K562 (cell line): ENCODE measurements at regions not wholly inside any gene's neighbourhood (a gene's known extent, or its start where the extent isn't known, plus 50 kb on each side); places are given as distances from the start of the nearest gene placed in this dataset.
A peak's percentile ranks its signal among the peaks of the same experiment; 100 is the strongest.

ENCODE experiments used
- ARID2 ChIP-seq: fragments of 450-650 bp; IDR thresholded peaks from 2 replicates; pipeline ENCODE4 v1.6.1; 2017; ENCODE audit warnings: antibody characterized with exemption, mild to moderate bottlenecking
- BRF1 ChIP-seq: IDR thresholded peaks from 3 replicates; pipeline ENCODE4 v1.6.1; 2011; ENCODE audit warnings: borderline replicate concordance, mild to moderate bottlenecking; ENCODE audit not compliant: insufficient read length; ENCODE audit errors: extremely low read depth
- ELF1 ChIP-seq: fragments of 200-800 bp; sonication (Bioruptor generic); IDR thresholded peaks from 2 replicates; pipeline ENCODE4 v1.6.1; 2016; ENCODE audit warnings: missing genetic modification characterization, missing compliant biosample characterization
- FOXJ2 ChIP-seq: fragments of 200-800 bp; sonication (Bioruptor generic); IDR thresholded peaks from 2 replicates; pipeline ENCODE4 v1.6.1; 2016; ENCODE audit warnings: missing genetic modification characterization, missing compliant biosample characterization
- FOXJ3 ChIP-seq: sonication (generic); formaldehyde crosslinking; IDR thresholded peaks from 2 replicates; pipeline ENCODE4 v1.4.0; 2020; ENCODE audit warnings: mild to moderate bottlenecking, missing genetic modification reagents
- FOXK1 ChIP-seq: sonication (generic); formaldehyde crosslinking; IDR thresholded peaks from 2 replicates; pipeline ENCODE4 v1.8.0; 2022; ENCODE audit warnings: missing genetic modification reagents, mild to moderate bottlenecking, borderline replicate concordance
- MAFG ChIP-seq: fragments of 450-650 bp; conservative IDR thresholded peaks from 2 replicates; pipeline ENCODE4 v1.6.1; 2016; ENCODE audit warnings: missing genetic modification characterization, missing compliant biosample characterization
- PPARD ChIP-seq: fragments of 250-450 bp; sonication (Bioruptor Pico); IDR thresholded peaks from 2 replicates; pipeline ENCODE4 v1.8.0; 2022; ENCODE audit warnings: inconsistent platforms, mild to moderate bottlenecking, moderate library complexity
- RB1 ChIP-seq: fragments of 450-650 bp; IDR thresholded peaks from 2 replicates; pipeline ENCODE4 v1.6.1; 2017; ENCODE audit warnings: low read depth, mild to moderate bottlenecking
- RFX5 ChIP-seq: IDR thresholded peaks from 2 replicates; pipeline ENCODE4 v1.6.1; 2011; ENCODE audit warnings: low read depth, mild to moderate bottlenecking, improper control_type of control experiment, low read length
- SAP30 ChIP-seq: fragments of 200-600 bp; sonication (generic); IDR thresholded peaks from 2 replicates; pipeline ENCODE4 v1.6.1; 2012; ENCODE audit warnings: borderline replicate concordance, low read depth, mild to moderate bottlenecking, moderate library complexity, low read length, control low read depth, inconsistent platforms; ENCODE audit not compliant: insufficient read depth, poor library complexity, severe bottlenecking
- SNIP1 ChIP-seq: fragments of 450-650 bp; IDR thresholded peaks from 2 replicates; pipeline ENCODE4 v1.7.1; 2017; ENCODE audit warnings: low read depth, mild to moderate bottlenecking
- TBP ChIP-seq: optimal IDR thresholded peaks from 2 replicates; pipeline ENCODE3; 2011; ENCODE audit warnings: low read depth, low read length, improper control_type of control experiment
- TEAD2 ChIP-seq: fragments of 450-650 bp; IDR thresholded peaks from 2 replicates; pipeline ENCODE4 v1.6.1; 2016; ENCODE audit warnings: missing genetic modification characterization, control low read depth, missing compliant biosample characterization
- ZEB2 ChIP-seq: fragments of 450-650 bp; IDR thresholded peaks from 2 replicates; pipeline ENCODE4 v1.6.1; 2016
- ZNF23 ChIP-seq: fragments of 250-450 bp; sonication (Bioruptor Pico); IDR thresholded peaks from 2 replicates; pipeline ENCODE4 v1.4.0; 2020; ENCODE audit warnings: mild to moderate bottlenecking
- ZNF695 ChIP-seq: fragments of 450-650 bp; formaldehyde crosslinking; IDR thresholded peaks from 2 replicates; pipeline ENCODE4 v1.4.0; 2020; ENCODE audit warnings: mild to moderate bottlenecking, moderate library complexity
- TF ChIP-seq, protein P1 (sequence below): fragments of 450-650 bp; formaldehyde crosslinking; IDR thresholded peaks from 2 replicates; pipeline ENCODE4 v1.4.0; 2022; ENCODE audit warnings: missing genetic modification characterization
- TF ChIP-seq, protein P2 (sequence below), 2 experiments: IDR thresholded peaks; 2 replicates each; pipeline ENCODE4 v1.6.1; 2012; ENCODE audit warnings: improper control_type of control experiment in 2 of 2, low read depth in 2 of 2, low read length in 2 of 2, borderline replicate concordance in 1 of 2
- TF ChIP-seq, protein P3 (sequence below): sonication (generic); formaldehyde crosslinking; IDR thresholded peaks from 2 replicates; pipeline ENCODE4 v1.8.0; 2022; ENCODE audit warnings: mild to moderate bottlenecking, missing genetic modification reagents

DNA sequence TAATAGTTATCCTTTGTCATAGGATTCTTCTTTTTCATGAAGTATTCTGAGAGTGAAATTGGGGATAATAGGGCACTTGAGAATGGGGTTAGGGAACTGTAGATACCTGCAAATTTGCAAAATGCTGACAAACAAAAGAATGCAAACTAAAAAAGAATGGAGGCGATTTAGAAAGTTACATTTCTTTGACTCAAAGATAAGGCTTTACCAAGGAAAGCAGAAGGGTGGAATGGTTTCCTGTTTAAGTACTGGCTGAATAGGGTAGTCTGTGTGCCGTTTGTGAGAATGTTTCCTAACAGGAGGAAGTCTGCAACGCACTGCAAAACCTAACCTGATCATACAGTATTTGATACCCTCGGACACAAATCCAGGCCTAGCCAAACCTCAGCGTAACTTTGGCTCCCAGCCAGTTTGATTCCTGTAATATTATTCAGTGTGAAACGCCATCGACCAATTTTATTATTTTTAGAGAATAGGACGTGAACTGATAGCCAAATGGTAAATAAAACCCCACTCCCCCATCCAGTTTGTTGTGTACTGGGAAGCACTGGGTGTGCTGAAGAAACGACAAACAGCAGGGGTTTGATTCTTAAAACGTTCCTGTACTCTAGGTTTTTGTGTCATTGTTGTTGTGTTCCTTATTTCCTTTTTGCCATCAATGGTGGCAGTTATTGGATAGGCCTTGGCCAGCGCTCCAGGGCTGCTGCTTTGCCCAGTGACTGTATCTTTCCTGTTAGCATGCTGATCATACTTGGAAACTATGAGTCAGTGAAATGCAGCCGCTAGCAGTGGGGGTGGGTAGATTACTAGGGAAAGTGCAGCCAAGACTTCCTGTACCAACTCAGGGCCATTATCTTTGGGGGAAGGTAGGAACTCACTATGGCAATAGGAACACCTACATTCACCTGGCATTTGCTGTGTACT lies 148.0 kb upstream of the TBL1XR1 start (continued):
- TF ChIP-seq, protein P1, sequence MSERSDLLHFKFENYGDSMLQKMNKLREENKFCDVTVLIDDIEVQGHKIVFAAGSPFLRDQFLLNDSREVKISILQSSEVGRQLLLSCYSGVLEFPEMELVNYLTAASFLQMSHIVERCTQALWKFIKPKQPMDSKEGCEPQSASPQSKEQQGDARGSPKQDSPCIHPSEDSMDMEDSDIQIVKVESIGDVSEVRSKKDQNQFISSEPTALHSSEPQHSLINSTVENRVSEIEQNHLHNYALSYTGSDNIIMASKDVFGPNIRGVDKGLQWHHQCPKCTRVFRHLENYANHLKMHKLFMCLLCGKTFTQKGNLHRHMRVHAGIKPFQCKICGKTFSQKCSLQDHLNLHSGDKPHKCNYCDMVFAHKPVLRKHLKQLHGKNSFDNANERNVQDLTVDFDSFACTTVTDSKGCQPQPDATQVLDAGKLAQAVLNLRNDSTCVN (CRISPR knock-in tag), result no peak
- TF ChIP-seq RFX5, result no peak
- TF ChIP-seq, protein P2, sequence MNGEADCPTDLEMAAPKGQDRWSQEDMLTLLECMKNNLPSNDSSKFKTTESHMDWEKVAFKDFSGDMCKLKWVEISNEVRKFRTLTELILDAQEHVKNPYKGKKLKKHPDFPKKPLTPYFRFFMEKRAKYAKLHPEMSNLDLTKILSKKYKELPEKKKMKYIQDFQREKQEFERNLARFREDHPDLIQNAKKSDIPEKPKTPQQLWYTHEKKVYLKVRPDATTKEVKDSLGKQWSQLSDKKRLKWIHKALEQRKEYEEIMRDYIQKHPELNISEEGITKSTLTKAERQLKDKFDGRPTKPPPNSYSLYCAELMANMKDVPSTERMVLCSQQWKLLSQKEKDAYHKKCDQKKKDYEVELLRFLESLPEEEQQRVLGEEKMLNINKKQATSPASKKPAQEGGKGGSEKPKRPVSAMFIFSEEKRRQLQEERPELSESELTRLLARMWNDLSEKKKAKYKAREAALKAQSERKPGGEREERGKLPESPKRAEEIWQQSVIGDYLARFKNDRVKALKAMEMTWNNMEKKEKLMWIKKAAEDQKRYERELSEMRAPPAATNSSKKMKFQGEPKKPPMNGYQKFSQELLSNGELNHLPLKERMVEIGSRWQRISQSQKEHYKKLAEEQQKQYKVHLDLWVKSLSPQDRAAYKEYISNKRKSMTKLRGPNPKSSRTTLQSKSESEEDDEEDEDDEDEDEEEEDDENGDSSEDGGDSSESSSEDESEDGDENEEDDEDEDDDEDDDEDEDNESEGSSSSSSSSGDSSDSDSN (IDR thresholded peaks at IDR 0.05; ENCODE audit: borderline replicate concordance in 1 of 2, low read depth in 2 of 2, low read length in 2 of 2), result peak in 1 of 2 experiments; percentile 80; a peak in 1 of 4 replicates
- peak; percentile 90 for TF ChIP-seq FOXJ2 (tag)
- TF ChIP-seq ZNF695, result no peak
- TF ChIP-seq ELF1 (tag), result peak; percentile 64
- TF ChIP-seq ARID2, result no peak
- no peak for TF ChIP-seq SNIP1
- TF ChIP-seq TEAD2 (tag), result peak; percentile 74
- no peak for TF ChIP-seq BRF1
- TF ChIP-seq FOXJ3, result no peak
- TF ChIP-seq TBP, result peak; percentile 63
- TF ChIP-seq ZEB2, result peak; percentile 78
- no peak for TF ChIP-seq SAP30
- TF ChIP-seq RB1, result 0 out of 2 replicates have a peak, but pooled peaks have one; percentile 21
- TF ChIP-seq PPARD (CRISPR knock-in tag), result no peak
- TF ChIP-seq MAFG (tag), result peak; percentile 79
- no peak for TF ChIP-seq FOXK1
- TF ChIP-seq, protein P3, sequence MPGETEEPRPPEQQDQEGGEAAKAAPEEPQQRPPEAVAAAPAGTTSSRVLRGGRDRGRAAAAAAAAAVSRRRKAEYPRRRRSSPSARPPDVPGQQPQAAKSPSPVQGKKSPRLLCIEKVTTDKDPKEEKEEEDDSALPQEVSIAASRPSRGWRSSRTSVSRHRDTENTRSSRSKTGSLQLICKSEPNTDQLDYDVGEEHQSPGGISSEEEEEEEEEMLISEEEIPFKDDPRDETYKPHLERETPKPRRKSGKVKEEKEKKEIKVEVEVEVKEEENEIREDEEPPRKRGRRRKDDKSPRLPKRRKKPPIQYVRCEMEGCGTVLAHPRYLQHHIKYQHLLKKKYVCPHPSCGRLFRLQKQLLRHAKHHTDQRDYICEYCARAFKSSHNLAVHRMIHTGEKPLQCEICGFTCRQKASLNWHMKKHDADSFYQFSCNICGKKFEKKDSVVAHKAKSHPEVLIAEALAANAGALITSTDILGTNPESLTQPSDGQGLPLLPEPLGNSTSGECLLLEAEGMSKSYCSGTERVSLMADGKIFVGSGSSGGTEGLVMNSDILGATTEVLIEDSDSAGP (CRISPR knock-in tag), result no peak
- no peak for TF ChIP-seq ZNF23
